Activated T-cell treated with anti-CD3 and anti-CD28 coated beads, Interleukin-2, amount 50 U/mL, for 72 hours (primary cell): ENCODE measurements at regions not wholly inside any gene's neighbourhood (a gene's known extent, or its start where the extent isn't known, plus 50 kb on each side); places are given as distances from the start of the nearest gene placed in this dataset.

ENCODE experiments used
- ATAC-seq, 2 donors: fragments of 150-1000 bp; cut with Tn5 transposase; replicated peaks in 1 of 2; 2 replicates each; pipeline ENCODE4 v1.10.0; 2021; ENCODE audit warnings: moderate library complexity in 2 of 2, mild to moderate bottlenecking in 1 of 2
- DNase-seq, 2 donors: peaks; one replicate each; pipeline ENCODE4 v3.0.0; 2021 to 2022; ENCODE audit warnings: mixed read lengths in 1 of 2
- H3K27ac Mint-ChIP-seq: one replicate; pipeline ENCODE4 v1.8.0; 2022; ENCODE audit warnings: mild to moderate bottlenecking, moderate library complexity, mixed read lengths
- H3K27me3 Mint-ChIP-seq: one replicate; pipeline ENCODE4 v1.8.0; 2022; ENCODE audit warnings: low read depth, mixed read lengths
- H3K36me3 Mint-ChIP-seq, 2 donors: one replicate each; pipeline ENCODE4 v1.8.0; 2022; ENCODE audit warnings: mixed read lengths in 2 of 2, mild to moderate bottlenecking in 1 of 2; ENCODE audit not compliant: insufficient read depth in 2 of 2
- H3K4me1 Mint-ChIP-seq: one replicate; pipeline ENCODE4 v1.8.0; 2022; ENCODE audit warnings: low read depth, mixed read lengths
- H3K4me3 Mint-ChIP-seq, 2 donors: one replicate each; pipeline ENCODE4 v1.8.0; 2022; ENCODE audit warnings: mild to moderate bottlenecking in 2 of 2, mixed read lengths in 2 of 2, moderate library complexity in 2 of 2
- H3K9me3 Mint-ChIP-seq, 2 donors: one replicate each; pipeline ENCODE4 v1.8.0; 2022; ENCODE audit warnings: mixed read lengths in 2 of 2

DNA sequence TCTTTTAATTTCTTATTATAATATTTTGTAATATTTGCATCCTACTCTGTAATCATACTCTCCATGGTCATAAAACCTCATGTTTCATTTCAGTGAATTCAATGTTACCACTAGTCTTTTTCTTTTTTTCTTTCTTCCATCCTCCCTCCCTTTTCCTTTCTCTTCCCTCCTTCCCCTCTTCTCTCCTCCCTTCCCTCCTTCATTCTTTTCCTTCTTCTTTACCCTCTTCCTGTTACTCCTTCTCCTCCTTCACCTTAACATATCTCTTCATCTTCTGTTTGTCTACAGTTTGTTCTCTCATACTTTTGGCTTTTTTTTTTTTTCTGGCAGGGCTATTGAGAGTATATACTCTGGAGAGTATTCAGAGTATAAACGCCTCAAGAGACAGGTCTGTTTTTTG, 491.6 kb upstream of the ID2 start:
- H3K36me3 Mint-ChIP-seq: peaks cover 0 to 2% of the 10 kb centered on the region in 2 donors
- ATAC-seq (no peak), DNase-seq (no peak)
- peaks cover 20% of the 10 kb centered on the region for H3K27me3 Mint-ChIP-seq
- no peak overlapping the region for H3K4me3 Mint-ChIP-seq
- no peak overlapping the region for H3K27ac Mint-ChIP-seq
- no peaks in the 10 kb centered on the region for H3K9me3 Mint-ChIP-seq
- no peaks in the 10 kb centered on the region for H3K4me1 Mint-ChIP-seq

DNA sequence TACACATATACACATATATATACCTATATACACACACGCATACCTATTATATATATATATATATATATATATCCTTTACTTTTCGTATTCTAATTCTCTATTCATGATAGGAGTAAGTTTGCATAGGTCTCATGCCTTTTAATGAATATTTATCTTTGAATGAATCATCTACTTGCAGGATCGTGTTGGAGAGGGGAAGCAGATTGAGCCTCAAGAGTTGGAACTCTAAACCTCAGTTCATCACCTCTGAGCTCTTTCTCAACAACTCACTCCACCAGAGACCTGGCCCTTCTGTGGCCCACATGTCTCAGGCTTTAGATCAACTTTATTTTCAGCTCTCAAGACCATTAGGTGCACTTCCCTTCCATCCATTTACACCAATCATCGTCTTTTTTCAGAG, 490.4 kb upstream of the ID2 start:
- no peaks in the 10 kb centered on the region for H3K36me3 Mint-ChIP-seq
- no peaks in the 10 kb centered on the region for H3K4me1 Mint-ChIP-seq
- no peak for ATAC-seq
- no peak overlapping the region for H3K4me3 Mint-ChIP-seq
- H3K27me3 Mint-ChIP-seq: peaks cover 20% of the 10 kb centered on the region
- DNase-seq: no peak
- H3K27ac Mint-ChIP-seq: no peak overlapping the region
- H3K9me3 Mint-ChIP-seq: no peaks in the 10 kb centered on the region

DNA sequence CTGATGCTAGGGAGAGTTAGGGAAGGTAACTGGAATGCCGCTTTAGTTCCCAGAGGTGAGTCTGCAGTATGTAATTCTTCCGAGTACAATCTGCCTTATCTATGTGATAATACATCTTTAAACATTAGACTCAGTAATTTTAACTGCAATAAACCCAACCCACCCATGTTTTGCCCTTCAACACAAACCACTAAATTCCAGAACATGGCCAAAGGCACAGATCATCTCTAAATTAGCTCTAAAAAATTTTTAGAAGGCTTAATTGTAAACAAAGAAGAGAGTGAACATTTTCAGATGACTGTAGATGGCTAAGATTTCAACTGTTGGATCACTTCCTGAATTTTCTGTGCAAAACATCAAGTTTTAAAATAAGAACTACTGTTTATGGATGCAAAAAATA, 488.7 kb upstream of the ID2 start:
- H3K4me3 Mint-ChIP-seq: no peak overlapping the region
- no peak overlapping the region for H3K27ac Mint-ChIP-seq
- ATAC-seq: no peak
- no peaks in the 10 kb centered on the region for H3K9me3 Mint-ChIP-seq
- H3K36me3 Mint-ChIP-seq: no peaks in the 10 kb centered on the region
- DNase-seq: no peak
- H3K4me1 Mint-ChIP-seq: no peaks in the 10 kb centered on the region
- H3K27me3 Mint-ChIP-seq: peaks cover 20% of the 10 kb centered on the region

DNA sequence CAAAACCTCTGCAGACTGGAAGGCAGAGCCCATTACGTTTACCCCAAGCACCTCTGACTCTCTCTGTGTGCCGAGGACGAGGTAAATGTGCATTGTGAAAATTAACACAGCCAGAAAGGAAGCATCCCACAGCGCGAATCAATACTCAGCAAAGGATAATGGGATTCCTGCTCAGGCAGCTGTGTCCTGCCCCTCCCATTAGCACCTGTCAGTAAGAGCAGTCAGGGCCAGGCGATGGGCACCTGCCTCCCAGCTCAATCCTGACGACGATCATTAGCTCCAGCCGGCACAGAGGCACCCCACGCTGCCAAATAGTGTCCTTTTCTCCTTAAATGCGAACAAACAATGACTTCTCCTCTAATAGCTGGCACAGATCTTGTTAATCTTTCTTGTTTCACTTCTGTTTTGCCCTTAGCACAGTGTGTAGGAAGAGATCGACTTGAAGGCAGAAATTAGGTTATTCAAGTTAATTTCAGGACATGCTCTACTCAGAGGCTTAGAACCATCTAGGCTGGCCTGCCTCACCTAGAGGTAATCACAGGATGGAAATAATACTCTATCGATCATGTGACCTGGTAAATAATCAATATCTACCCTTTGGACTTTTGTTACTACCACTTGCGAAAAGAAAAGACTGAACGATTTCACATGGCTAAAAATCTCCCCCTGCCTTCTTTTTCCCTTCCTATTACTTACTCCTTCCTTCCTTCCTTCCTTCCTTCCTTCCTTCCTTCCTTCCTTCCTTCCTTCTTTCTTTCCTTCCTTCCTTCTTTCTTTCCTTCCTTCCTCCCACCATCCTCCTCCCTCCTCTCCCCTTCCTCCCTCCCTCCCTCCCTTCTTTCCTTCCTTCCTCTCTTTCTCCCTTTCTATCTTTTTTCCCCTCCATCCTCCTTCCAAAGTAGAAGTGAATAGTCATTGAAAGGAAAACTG, 487.9 kb upstream of the ID2 start:
- DNase-seq (no peak), ATAC-seq (no peak)
- Mint-ChIP-seq H3K27me3 (peaks cover 25% of the 10 kb centered on the region), H3K27ac (no peak overlapping the region), H3K4me3 (no peak overlapping the region), H3K36me3 (no peaks in the 10 kb centered on the region), H3K9me3 (no peaks in the 10 kb centered on the region), H3K4me1 (no peaks in the 10 kb centered on the region)

DNA sequence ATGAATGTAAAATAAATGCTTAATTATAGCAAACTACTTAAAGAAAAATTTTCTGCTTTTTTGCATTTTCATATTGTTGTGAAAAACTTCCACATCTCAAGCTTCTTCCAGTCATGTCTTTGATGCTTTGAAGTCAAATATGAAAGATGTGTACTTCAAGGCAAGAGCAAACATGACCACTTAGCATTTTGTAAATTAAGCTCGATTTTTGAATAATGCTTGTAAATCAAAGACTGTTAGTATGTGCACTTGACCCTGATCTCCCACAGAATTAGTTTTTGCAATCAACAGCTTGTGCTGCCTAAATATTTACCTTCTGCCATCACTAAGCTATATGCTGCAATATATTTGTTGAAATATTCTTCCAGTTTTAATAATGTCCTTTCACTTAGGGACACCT, 486.1 kb upstream of the ID2 start:
- peaks cover 4 to 5% of the 10 kb centered on the region in 2 donors for H3K9me3 Mint-ChIP-seq
- peaks cover 8 to 9% of the 10 kb centered on the region in 2 donors for H3K36me3 Mint-ChIP-seq
- DNase-seq (no peak), ATAC-seq (no peak)
- H3K4me1 Mint-ChIP-seq: no peaks in the 10 kb centered on the region
- H3K27me3 Mint-ChIP-seq: peaks cover 32% of the 10 kb centered on the region
- H3K27ac Mint-ChIP-seq: no peak overlapping the region
- H3K4me3 Mint-ChIP-seq: no peak overlapping the region

DNA sequence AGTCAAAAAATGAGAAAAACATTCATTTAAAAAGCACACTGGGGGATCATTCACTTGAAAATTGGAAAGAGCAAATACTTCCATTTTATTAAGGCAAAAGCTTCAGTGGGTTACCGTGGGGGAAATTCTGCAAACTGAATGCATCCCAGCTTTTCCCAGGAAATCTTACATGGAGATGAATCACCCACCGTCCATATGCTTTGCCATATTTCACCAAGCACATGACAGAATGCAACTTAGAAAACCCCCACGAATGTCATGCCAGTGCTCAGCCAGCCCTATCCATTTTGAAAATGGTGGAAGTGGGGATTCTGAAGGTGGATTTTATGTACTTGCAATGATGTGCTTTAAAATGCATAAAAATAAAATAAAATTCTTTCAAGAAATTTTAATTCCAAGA, 485.5 kb upstream of the ID2 start:
- DNase-seq (no peak), ATAC-seq (no peak)
- Mint-ChIP-seq H3K27me3 (peaks cover 32% of the 10 kb centered on the region), H3K4me3 (no peak overlapping the region), H3K36me3 (peaks cover 10 to 12% of the 10 kb centered on the region in 2 donors), H3K9me3 (peaks cover 7 to 9% of the 10 kb centered on the region in 2 donors), H3K4me1 (peaks cover 3% of the 10 kb centered on the region), H3K27ac (no peak overlapping the region)

DNA sequence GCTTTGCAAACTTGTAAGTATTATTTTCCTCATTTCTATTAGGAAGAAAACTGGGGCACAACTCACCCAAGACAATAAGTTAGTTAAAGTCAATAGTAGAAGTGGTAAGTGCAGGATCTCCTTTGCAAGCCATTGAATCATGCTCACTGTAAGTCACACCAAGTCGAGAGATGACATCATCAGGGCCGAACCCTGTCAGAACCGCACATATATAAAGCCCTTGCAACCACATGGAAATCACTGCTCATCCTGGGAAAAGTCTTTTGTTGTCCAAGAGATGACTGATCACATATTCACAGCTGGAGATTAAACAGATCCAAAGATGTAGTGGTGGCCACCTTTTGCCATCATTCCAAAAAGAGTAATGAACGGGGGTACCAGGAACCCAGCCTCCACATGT, 484.8 kb upstream of the ID2 start:
- H3K9me3 Mint-ChIP-seq: peaks cover 7 to 9% of the 10 kb centered on the region in 2 donors
- DNase-seq (no peak), ATAC-seq (no peak)
- peaks cover 26% of the 10 kb centered on the region for H3K27me3 Mint-ChIP-seq
- H3K4me1 Mint-ChIP-seq: peaks cover 11% of the 10 kb centered on the region
- H3K36me3 Mint-ChIP-seq: peaks cover 10 to 12% of the 10 kb centered on the region in 2 donors
- no peak overlapping the region for H3K4me3 Mint-ChIP-seq
- H3K27ac Mint-ChIP-seq: no peak overlapping the region

DNA sequence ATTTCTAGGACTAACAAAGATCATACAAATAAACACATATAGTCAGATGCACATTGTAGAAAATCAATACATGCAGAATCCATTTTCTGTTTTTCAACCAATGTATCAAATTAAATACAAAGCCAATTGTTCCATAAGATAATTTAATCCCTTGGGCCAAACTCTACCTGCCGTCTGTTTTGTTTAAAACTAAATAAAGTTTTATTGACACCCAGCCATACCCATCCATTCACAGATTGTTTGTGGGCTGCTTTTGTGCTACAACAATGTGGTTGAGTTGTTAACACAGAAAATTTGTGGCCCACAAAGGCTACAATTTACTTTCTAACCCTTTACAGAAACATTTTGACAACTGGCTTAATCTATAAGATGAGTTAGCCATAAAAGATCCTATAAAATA, 484.0 kb upstream of the ID2 start:
- H3K27ac Mint-ChIP-seq: no peak overlapping the region
- peaks cover 17% of the 10 kb centered on the region for H3K4me1 Mint-ChIP-seq
- no peak for ATAC-seq
- peaks cover 10 to 12% of the 10 kb centered on the region in 2 donors for H3K36me3 Mint-ChIP-seq
- peaks cover 25% of the 10 kb centered on the region for H3K27me3 Mint-ChIP-seq
- no peak for DNase-seq
- no peak overlapping the region for H3K4me3 Mint-ChIP-seq
- H3K9me3 Mint-ChIP-seq: peaks cover 7 to 9% of the 10 kb centered on the region in 2 donors

DNA sequence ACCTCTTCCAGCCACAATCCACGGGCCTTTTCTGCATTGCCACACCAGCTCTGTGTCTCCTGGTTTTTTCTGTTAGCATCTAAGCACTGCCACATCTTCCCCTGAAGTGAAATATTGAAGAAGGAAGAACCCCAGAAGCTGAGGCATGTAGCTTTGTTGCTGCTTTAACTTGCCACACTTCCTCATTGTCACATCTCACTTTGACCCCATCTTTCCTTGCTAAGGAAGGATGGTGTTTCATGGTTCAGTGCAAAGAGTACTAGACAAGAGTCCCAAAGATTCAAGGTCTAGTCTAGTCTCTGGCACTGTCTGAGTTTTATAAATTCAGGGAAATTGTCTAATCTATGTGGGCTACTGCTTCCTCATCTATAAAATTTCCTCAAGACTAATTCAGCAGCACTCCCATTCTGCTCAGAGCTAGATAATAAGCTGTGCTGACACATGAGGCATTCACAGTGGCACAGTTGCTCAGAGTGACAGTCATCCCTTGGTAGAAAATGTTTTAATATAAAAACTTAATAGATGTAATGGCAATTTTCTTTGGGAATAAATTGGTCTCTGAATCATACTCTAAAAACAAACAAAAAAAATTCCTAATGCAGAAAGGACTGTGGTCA, 483.0 kb upstream of the ID2 start:
- no peak for DNase-seq
- no peak overlapping the region for H3K27ac Mint-ChIP-seq
- peaks cover 10 to 12% of the 10 kb centered on the region in 2 donors for H3K36me3 Mint-ChIP-seq
- H3K9me3 Mint-ChIP-seq: peaks cover 7 to 9% of the 10 kb centered on the region in 2 donors
- no peak overlapping the region for H3K4me3 Mint-ChIP-seq
- peaks cover 15% of the 10 kb centered on the region for H3K27me3 Mint-ChIP-seq
- H3K4me1 Mint-ChIP-seq: peaks cover 17% of the 10 kb centered on the region
- ATAC-seq: no peak

DNA sequence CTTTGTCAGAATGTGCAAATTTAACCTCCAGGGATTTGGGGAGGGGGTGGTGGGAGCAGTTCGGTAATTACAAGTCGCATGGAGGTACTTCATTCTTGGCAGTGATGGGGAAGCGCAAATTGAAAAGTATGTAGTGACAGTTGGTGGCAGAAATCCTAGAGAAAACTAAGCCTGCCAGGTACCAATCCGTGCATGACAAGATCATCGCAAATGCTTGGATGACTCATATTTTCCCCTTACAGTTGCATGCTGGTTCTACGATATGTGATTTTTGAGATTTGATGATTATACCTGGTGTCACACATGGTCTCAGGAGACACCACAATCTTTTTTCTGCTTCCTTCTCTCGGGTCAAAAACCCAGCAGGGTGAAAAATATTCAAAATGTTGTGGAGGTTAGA, 479.7 kb upstream of the ID2 start:
- ATAC-seq (peak; percentile 56 to 62), DNase-seq (no peak)
- Mint-ChIP-seq H3K27me3 (peaks cover 12% of the 10 kb centered on the region), H3K4me3 (peak overlapping the region in 1 of 2 donors; percentile 27), H3K4me1 (peaks cover 17% of the 10 kb centered on the region), H3K36me3 (peaks cover 14 to 22% of the 10 kb centered on the region in 2 donors), H3K27ac (peak overlapping the region; percentile 66), H3K9me3 (peaks cover 10 to 12% of the 10 kb centered on the region in 2 donors)

DNA sequence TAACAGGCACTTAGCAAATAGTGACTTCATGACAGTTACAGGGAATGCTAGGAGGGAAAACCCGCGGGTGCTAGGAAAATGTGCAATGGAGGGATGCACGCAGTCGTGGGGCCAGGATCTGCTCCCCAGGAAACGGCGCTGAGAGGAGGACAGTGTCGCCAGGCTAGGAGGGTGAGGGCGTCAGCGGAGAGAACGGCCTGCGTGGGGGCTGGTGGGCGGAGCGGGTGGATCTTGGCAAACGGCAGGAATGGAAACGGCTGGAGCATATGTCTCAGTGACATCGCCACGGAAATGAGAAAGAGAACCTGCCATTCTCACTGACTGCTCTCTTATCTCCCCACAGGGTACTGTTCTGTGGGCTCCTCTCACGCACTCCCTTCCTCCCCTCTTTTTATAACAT, 478.5 kb upstream of the ID2 start:
- H3K36me3 Mint-ChIP-seq: peaks cover 18 to 34% of the 10 kb centered on the region in 2 donors
- no peak overlapping the region for H3K27ac Mint-ChIP-seq
- H3K27me3 Mint-ChIP-seq: peaks cover 12% of the 10 kb centered on the region
- no peak for ATAC-seq
- DNase-seq: no peak
- H3K9me3 Mint-ChIP-seq: peaks cover 10 to 16% of the 10 kb centered on the region in 2 donors
- no peak overlapping the region for H3K4me3 Mint-ChIP-seq
- peaks cover 17% of the 10 kb centered on the region for H3K4me1 Mint-ChIP-seq

DNA sequence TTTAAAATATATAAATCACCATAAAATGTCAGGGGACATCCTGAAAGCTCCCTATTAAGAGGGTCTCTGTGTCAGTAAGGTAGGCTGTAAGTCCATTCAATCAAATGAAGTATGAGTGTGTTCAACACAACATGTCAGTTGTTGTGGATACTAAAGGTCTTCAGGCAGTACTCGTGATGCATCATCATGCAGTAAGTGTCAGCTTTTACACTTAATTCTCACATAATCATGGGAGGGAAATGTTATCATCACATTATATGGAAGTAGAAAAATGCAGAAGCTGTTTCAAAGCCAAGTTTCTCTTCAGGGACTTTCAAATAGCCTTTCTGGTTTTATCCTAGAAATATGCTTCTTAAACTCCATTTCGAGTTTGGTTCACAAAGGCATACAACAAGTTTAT, 477.1 kb upstream of the ID2 start:
- Mint-ChIP-seq H3K4me3 (no peak overlapping the region), H3K27ac (no peak overlapping the region), H3K4me1 (peaks cover 17% of the 10 kb centered on the region), H3K36me3 (peaks cover 18 to 33% of the 10 kb centered on the region in 2 donors), H3K9me3 (peaks cover 11 to 18% of the 10 kb centered on the region in 2 donors), H3K27me3 (peaks cover 6% of the 10 kb centered on the region)
- DNase-seq (no peak), ATAC-seq (no peak)

DNA sequence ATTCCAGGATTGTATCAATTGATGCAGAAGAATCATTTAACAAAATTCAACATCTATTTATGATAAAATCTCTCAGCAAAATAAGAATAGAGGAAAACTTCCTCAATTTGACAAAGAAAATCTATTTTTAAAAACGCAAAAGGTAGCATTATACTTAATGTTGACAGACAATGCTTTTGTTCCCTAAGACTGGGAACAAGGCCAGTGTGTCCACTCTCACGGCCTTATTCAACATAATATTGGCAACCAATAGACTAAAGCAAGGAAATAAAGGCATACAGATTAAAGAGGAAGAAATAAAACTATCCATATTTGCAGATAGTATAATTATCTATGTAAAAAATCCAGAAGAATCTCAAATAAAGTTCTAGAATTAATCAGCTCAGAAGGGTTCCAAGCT, 472.4 kb upstream of the ID2 start:
- DNase-seq (no peak), ATAC-seq (no peak)
- no peaks in the 10 kb centered on the region for H3K4me1 Mint-ChIP-seq
- no peak overlapping the region for H3K27ac Mint-ChIP-seq
- no peak overlapping the region for H3K4me3 Mint-ChIP-seq
- peaks cover 6 to 9% of the 10 kb centered on the region in 2 donors for H3K9me3 Mint-ChIP-seq
- no peaks in the 10 kb centered on the region for H3K27me3 Mint-ChIP-seq
- peaks cover 11 to 22% of the 10 kb centered on the region in 2 donors for H3K36me3 Mint-ChIP-seq
